ENCODE measurements at regions not wholly inside any gene's neighbourhood (a gene's known extent, or its start where the extent isn't known, plus 50 kb on each side); places are given as distances from the start of the nearest gene placed in this dataset.

DNA sequence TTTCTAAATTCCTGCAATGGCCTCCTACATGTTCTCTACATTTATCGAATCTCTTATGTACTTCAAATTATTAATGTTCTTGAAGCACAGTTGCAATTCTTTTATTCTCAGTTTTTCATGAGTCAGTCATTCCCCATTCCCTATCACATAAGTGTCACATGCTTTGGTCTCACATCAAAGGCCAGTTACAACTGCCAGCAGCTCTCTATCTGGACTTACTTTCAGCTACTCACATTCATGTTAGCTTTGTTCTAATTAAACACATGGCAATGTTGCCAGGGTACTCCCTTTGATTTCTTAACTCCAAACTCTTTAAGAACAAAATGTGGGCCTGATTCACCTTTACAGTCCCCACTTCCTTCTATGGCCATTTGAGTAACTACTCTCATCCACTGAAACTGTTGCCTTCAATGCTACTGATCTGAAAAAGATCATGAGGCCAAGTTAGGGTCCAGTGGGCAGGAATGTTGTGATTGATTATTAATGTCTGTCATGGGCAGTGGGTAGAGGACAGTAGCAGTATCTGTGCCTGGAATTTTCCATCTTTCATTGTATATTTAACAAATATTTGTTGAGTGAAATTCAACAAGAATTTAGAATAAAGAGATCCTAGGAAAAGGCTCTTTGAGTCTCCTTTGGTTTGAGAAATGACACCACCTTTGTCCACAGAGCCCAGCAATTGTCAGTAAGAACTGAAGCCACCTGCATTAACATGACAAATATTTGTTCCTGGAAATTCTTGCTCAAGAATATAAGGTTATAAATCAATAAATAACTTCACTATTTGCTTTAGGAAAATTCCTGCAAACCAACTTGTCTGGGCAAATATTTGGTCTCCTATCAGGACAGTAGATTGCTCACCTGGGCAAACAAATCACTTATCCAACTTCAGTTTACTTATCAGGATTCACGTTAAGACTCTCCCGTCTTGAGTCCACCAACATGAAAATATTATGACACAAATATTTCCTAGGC is 153.6 kb upstream of the SAMSN1 start:
- Histone ChIP-seq H3K79me2 (ENCODE audit: insufficient read depth, low read length) (no peaks in the 10 kb centered on the region), H3K4me1 (ENCODE audit: insufficient read depth, low read length, poor library complexity, severe bottlenecking) (peaks cover 9% of the 10 kb centered on the region), H3K9ac (ENCODE audit: low read depth, low read length, poor library complexity, severe bottlenecking) (no peak overlapping the region), H4K20me1 (ENCODE audit: insufficient read depth, low read length, poor library complexity, severe bottlenecking) (no peaks in the 10 kb centered on the region), H3K36me3 (ENCODE audit: insufficient read depth, low read length) (no peaks in the 10 kb centered on the region), H3F3A (ENCODE audit: low read depth) (no peaks in the 10 kb centered on the region), H3K27me3 (ENCODE audit: insufficient read depth, low read length, poor library complexity, severe bottlenecking) (no peaks in the 10 kb centered on the region), H3K4me3 (ENCODE audit: low read length, poor library complexity, severe bottlenecking) (no peak overlapping the region), H3K9me2 (replicated peaks; ENCODE audit: low read depth, low read length) (no peaks in the 10 kb centered on the region), H2AFZ (ENCODE audit: low read length) (peak overlapping the region; percentile 80), H3K9me3 (ENCODE audit: insufficient read depth, low read depth, low read length) (no peaks in the 10 kb centered on the region), H3K4me2 (ENCODE audit: low read depth, low read length, poor library complexity, severe bottlenecking) (no peak overlapping the region)
- TF ChIP-seq, protein P1, sequence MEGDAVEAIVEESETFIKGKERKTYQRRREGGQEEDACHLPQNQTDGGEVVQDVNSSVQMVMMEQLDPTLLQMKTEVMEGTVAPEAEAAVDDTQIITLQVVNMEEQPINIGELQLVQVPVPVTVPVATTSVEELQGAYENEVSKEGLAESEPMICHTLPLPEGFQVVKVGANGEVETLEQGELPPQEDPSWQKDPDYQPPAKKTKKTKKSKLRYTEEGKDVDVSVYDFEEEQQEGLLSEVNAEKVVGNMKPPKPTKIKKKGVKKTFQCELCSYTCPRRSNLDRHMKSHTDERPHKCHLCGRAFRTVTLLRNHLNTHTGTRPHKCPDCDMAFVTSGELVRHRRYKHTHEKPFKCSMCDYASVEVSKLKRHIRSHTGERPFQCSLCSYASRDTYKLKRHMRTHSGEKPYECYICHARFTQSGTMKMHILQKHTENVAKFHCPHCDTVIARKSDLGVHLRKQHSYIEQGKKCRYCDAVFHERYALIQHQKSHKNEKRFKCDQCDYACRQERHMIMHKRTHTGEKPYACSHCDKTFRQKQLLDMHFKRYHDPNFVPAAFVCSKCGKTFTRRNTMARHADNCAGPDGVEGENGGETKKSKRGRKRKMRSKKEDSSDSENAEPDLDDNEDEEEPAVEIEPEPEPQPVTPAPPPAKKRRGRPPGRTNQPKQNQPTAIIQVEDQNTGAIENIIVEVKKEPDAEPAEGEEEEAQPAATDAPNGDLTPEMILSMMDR (conservative IDR thresholded peaks at IDR 0.05; ENCODE audit: low read length), result no peak
- TF ChIP-seq EZH2phosphoT487 (IDR thresholded peaks at IDR 0.05; ENCODE audit: borderline replicate concordance), result no peak

DNA sequence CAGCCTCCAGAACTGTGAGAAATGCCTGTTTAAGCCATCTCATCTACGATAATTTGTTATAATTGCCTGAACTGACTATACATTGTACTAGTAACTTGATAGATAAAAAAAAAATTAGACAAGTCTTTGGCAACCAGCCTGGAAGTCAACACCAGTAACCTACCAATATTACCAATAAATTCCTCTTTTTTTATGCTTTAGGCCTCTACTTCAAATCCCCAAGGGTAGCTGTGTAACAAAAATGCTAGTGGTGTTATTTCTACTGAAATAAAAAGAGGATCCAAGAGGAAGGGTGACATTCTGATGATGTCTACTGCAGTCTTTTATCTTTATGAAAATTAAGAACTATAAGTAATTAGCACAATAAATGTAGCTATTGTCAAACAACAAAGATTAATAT is 151.7 kb upstream of the SAMSN1 start:
- peaks cover 9% of the 10 kb centered on the region for H3K4me1 ChIP-seq (ENCODE audit: insufficient read depth, low read length, poor library complexity, severe bottlenecking)
- no peaks in the 10 kb centered on the region for H3K9me2 ChIP-seq (replicated peaks; ENCODE audit: low read depth, low read length)
- no peak overlapping the region for H3K4me3 ChIP-seq (ENCODE audit: low read length, poor library complexity, severe bottlenecking)
- no peaks in the 10 kb centered on the region for H3K79me2 ChIP-seq (ENCODE audit: insufficient read depth, low read length)
- H3K36me3 ChIP-seq (ENCODE audit: insufficient read depth, low read length), result no peaks in the 10 kb centered on the region
- no peaks in the 10 kb centered on the region for H3K9me3 ChIP-seq (ENCODE audit: insufficient read depth, low read depth, low read length)
- no peak overlapping the region for H3K4me2 ChIP-seq (ENCODE audit: low read depth, low read length, poor library complexity, severe bottlenecking)
- H3K9ac ChIP-seq (ENCODE audit: low read depth, low read length, poor library complexity, severe bottlenecking), result no peak overlapping the region
- H2AFZ ChIP-seq (ENCODE audit: low read length), result no peak overlapping the region
- no peaks in the 10 kb centered on the region for H3F3A ChIP-seq (ENCODE audit: low read depth)
- H4K20me1 ChIP-seq (ENCODE audit: insufficient read depth, low read length, poor library complexity, severe bottlenecking), result no peaks in the 10 kb centered on the region
- TF ChIP-seq EZH2phosphoT487 (IDR thresholded peaks at IDR 0.05; ENCODE audit: borderline replicate concordance), result no peak
- TF ChIP-seq, protein P1 (conservative IDR thresholded peaks at IDR 0.05; ENCODE audit: low read length), result no peak
- no peaks in the 10 kb centered on the region for H3K27me3 ChIP-seq (ENCODE audit: insufficient read depth, low read length, poor library complexity, severe bottlenecking)

DNA sequence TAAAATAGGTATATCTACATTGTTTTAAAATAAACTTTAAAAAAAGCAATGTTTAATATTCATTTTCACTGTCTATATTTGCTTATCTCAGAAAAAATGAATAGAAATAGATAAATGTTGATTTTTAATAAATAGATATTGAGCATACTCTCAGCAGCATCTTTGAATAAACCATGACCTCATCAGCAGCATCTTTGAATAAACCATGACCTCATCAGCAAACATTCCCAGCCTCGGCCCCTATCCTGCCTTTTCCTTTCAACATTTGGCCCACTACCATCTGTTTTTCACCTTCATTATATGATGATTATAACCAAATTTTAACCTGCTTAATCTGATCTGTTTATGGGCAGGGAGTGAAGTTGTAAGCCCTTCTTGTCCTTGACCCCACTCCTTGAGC is 148.7 kb upstream of the SAMSN1 start:
- Histone ChIP-seq H3K9me3 (ENCODE audit: insufficient read depth, low read depth, low read length) (no peaks in the 10 kb centered on the region), H3K9ac (ENCODE audit: low read depth, low read length, poor library complexity, severe bottlenecking) (no peak overlapping the region), H3K4me3 (ENCODE audit: low read length, poor library complexity, severe bottlenecking) (no peak overlapping the region), H3K4me2 (ENCODE audit: low read depth, low read length, poor library complexity, severe bottlenecking) (no peak overlapping the region), H3K79me2 (ENCODE audit: insufficient read depth, low read length) (no peaks in the 10 kb centered on the region), H3K9me2 (replicated peaks; ENCODE audit: low read depth, low read length) (no peaks in the 10 kb centered on the region), H4K20me1 (ENCODE audit: insufficient read depth, low read length, poor library complexity, severe bottlenecking) (no peaks in the 10 kb centered on the region), H3K27me3 (ENCODE audit: insufficient read depth, low read length, poor library complexity, severe bottlenecking) (no peaks in the 10 kb centered on the region), H3K36me3 (ENCODE audit: insufficient read depth, low read length) (no peaks in the 10 kb centered on the region), H3F3A (ENCODE audit: low read depth) (no peaks in the 10 kb centered on the region), H2AFZ (ENCODE audit: low read length) (no peak overlapping the region), H3K4me1 (ENCODE audit: insufficient read depth, low read length, poor library complexity, severe bottlenecking) (peaks cover 26% of the 10 kb centered on the region)
- no peak for TF ChIP-seq EZH2phosphoT487 (IDR thresholded peaks at IDR 0.05; ENCODE audit: borderline replicate concordance)
- TF ChIP-seq, protein P1 (conservative IDR thresholded peaks at IDR 0.05; ENCODE audit: low read length), result no peak

Measured in Loucy (cell line).